Stimulated activated CD8-positive, alpha-beta memory T cell treated with anti-CD3 and anti-CD28 coated beads, Interleukin-12 subunit alpha, Interleukin-12 subunit beta, amount 100 ng/mL, for 1 hour (primary cell): ENCODE measurements at regions not wholly inside any gene's neighbourhood (a gene's known extent, or its start where the extent isn't known, plus 50 kb on each side); places are given as distances from the start of the nearest gene placed in this dataset.
"Not testable (repeated sequence)": the region's sequence is repeated elsewhere in the genome, so short reads cannot be mapped to it uniquely, and the experiment has no call there.

Source experiments
- DNase-seq: peaks from one replicate; pipeline ENCODE4 v3.0.0-alpha.2; 2020; ENCODE audit warnings: low read depth

GRCh38 chr2:175686002-175686401, 316.1 kb downstream of the LNPK start:
- DNase-seq = no peak

DNA sequence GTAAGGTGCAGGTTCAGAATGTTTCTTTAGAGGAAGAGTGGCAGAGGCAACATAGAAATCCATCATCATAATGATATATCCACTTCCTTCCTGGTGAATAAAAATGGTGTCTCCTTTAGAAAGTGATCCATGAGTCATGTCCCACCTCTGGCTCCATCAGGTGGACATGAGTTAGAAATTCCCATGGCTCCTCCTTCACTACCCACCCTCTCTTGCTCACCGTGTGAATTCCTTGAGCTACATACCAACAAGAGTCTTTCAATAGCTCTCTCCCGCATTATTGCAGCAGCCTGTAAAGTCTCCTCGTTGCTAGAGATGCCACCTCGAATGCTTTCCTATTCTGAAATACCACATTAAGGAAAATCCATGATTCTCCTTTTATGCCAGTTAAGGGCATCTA, 317.6 kb downstream of the LNPK start:
- DNase-seq = no peak

DNA sequence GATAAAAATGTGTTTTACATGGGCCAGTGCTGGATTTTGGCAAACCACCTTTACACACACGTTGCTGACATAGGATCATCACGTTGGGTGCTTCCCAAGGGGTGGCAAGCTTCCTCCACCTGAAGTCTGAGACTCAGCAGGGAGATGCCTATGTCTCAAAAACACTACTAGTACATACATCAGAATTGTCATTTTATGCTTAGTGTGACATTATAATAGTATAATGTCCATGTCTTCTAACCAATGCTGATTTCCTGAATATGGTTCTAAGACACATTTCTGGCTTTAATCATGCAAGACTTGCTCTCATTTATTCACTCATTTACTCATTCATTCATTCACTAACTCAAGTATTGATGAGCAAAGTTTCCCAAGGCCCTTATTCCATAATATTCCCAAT, 322.3 kb downstream of the LNPK start:
- no peak for DNase-seq

- no peak for DNase-seq
Measured at GRCh38 chr2:175679231-175679630, 322.8 kb downstream of the LNPK start.

DNA sequence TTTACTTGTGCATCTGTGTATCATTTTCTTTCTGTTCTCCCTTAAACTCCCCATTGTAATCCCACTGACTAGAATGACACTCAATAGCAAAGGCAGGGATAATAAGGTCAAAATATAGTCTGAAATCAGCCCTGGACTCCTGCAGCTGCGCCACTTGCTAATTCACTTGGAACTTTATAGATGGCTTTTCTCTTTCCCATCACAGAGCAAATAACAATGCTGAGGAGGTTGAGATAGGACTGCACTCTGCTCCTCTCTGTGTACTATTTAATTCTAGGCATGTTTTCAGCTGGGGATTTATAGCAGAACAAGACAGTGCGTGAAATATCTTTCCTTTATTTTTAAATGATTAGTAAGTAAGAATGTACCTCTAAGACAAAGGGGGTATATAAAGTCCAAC, 324.2 kb downstream of the LNPK start:
- no peak for DNase-seq

DNA sequence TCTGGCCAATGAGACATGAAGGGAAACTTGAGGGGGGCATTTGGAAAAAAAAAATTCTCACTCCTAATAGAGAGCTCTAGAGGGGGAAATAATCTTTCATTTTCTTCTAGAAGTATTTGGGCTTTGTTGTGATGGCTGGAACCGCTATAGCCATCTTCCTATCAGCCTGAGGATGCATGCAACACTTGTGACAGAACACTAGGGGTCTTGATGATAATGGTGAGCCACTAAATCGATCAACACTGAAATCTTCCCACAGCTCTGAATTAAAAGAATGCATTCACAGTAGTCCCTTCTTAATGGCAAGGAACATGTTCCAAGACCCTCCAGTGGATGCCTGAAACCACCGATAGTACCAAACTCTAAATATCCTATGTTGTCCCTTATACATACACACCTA, 325.3 kb downstream of the LNPK start:
- DNase-seq = no peak

GRCh38 chr2:175668804-175669203, 333.3 kb downstream of the LNPK start:
- DNase-seq = not testable (repeated sequence)

DNA sequence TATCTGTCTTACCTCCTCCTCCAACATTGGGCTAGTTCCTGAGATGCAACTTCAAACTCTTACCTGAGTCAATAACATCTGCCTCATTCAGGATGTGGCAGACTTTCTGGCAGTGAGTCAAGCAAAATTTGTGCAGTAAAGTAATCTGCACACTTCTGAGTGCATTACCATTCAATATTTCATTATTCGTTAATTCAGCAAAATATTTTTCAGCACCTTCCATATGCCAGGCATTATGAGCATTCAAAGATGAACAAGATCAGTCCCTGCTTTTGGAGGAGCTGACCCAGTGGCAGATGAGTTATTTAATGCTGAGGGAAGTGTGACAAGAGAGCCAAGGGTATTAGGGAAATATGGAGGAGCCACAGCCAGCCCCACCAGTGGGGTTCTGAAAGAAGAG, 339.7 kb downstream of the LNPK start:
- DNase-seq = no peak

DNA sequence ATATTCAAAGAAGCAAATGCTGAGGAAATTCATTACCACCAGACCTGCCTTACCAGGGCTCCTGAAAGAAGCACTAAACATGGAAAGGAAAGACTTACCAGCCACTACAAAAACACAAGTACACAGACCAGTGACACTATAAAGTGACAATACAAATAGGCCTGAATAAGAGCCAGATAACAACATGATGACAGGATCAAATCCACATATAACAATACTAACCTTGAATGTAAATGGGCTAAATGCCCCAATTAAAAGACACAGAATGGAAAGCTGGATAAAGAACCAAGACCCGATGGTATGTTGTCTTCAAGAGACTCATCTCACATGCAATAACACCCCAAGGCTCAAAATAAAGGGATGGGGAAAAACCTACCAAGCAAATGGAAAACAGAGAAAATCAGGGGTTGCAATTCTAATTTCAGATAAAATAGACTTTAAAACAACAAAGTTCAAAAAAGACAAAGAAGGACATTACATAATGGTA, 353.4 kb downstream of the LNPK start:
- DNase-seq = no peak

DNA sequence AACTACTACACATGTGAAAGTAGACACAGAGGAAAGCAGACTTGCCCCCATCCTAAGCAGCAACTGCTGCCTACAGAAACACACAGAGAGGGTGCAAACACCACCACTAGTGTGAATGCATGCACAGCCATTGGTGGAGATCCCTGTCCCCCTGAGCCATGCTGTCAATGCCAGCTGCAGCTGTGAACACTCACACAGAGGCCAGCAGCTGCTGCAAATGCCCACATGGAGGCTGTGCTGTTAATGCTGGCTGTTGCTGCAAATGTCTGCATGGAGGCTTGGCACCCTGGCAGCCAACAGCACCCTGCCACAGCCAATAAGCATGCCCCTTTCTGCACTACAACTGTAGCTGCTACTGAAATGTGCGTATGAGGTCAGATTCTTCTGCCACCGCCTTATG, 355.0 kb downstream of the LNPK start:
- no peak for DNase-seq

- DNase-seq = no peak
Measured at GRCh38 chr2:175640655-175641054, 361.4 kb downstream of the LNPK start.

GRCh38 chr2:175633227-175633626, 368.8 kb downstream of the LNPK start:
- DNase-seq = no peak

DNA sequence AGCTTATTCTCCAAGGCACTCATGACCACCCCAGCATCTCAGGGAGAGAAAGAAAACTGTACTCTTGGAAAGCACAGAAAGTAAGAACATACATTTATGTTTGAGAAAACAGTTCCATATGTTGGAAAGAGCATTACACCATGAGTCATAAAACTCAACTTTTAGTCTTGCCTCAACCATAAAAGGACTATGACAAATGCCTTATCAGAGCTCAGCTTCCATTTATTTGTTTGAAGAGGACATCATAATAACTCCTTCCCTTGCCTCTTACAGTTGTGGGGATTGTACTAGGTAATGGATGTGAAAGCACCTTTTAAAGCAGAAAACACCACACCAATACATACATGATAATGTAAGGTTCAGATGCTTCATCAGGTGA, 370.8 kb downstream of the LNPK start:
- DNase-seq = no peak

- no peak for DNase-seq
Measured at GRCh38 chr2:175630280-175631244, 371.5 kb downstream of the LNPK start.

DNA sequence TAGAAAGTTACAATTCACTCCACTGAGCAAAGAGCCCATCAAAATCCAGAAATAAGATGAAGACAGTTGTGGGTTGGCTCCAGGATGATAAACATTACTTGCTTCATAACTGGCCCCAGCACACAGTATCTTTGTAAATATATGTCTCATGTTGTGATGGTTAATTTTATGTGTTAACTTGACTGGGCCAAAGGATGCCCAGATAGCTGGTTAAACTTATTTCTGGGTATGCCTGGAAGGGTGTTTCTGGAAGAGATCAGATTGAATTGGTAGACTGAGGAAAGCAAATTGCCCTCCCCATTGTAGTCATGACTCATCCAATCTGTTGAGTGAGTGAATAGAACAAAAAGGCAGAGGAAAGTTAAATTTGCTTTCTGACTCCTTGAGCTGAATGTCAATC, 373.8 kb downstream of the LNPK start:
- no peak for DNase-seq

DNA sequence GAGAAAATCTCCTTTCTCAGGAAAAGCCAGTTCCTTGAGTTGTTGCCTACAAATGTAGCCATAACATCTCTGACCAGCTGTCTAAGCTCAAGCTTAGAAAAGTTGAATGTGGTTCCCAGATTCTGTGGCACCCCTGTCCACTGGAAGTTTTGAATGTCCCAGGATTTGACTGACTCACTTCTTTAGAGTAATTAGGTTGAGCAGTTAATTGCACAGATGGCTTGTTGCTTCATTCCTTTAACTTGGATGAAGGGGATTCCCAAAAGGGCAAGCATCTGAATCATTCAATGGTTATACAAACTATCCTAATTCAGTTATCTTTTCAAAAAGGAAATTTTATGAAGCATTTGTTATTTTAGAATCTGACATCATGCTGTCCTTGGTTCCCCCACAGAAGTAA, 374.7 kb downstream of the LNPK start:
- DNase-seq = no peak

DNA sequence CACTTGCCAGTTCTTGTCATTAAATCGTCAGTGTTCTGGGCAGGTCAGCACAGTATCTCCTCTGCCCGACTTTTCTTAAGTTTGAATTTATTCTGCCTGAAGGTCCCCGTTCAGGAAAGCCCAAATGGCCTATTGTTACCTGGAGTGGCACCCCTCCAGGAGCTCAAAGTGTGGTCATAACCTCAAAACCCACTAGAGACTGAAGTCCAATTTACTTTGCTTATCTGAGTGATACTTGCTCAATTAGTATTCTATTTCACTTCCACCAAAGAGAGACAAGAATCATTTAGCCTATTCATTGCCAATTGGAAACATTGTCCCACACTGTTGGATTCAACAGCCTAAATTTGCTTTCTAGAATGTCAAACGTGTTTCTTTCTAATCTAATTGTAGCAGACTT, 375.3 kb downstream of the LNPK start:
- DNase-seq = no peak

GRCh38 chr2:175624785-175625184, 377.3 kb downstream of the LNPK start:
- DNase-seq = no peak

DNA sequence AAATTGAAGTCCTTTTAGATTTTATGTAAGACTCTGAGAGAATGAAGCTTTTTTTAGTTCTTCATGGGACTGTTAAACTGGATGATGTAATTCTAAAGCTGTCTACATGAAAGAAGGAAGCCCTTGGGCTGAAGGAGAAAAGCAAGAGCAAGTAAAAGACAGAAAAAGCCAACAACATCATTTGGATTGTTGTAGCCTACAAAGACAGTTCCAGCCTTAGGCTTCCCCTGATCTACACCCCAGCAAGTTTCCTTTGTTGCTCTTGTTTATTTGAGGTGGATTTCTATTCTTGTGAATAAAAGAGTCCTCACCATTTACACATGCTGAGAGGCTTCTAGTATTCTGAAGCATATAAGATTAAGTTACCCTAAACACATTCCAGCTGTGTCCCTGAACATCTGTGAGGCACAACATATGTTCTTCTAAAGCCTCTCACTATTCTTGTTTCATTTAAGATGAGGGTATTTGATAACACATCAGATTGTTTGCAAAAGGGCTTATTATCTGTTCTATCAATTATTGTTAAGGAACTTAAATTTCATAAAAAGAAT, 377.8 kb downstream of the LNPK start:
- DNase-seq = no peak

- DNase-seq = no peak
Measured at GRCh38 chr2:175621821-175622220, 380.2 kb downstream of the LNPK start.

- DNase-seq = no peak
Measured at GRCh38 chr2:175620106-175620505, 382.0 kb downstream of the LNPK start.

GRCh38 chr2:175619179-175620045, 382.7 kb downstream of the LNPK start:
- DNase-seq = no peak

DNA sequence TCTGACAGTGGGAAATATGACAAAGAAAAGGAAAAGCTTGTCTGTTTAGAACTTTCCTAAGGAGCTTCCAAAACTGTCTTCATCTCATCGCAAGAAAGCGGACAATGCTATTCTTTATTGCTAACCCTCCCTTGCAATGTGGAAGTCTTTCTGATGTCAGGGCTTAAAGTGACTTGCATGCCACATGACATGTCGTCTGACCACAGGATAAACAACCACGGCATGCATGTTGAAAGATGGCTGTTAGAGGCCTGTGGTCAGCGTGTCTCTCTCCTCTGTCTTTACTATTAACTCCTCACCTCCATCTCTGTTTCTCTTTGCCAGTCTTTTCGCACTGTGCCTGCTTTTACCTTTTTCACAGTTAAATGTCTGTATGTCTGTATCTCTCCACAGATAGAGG, 389.8 kb downstream of the LNPK start:
- DNase-seq = no peak
